Panc1 (cell line): ENCODE measurements at regions not wholly inside any gene's neighbourhood (a gene's known extent, or its start where the extent isn't known, plus 50 kb on each side); places are given as distances from the start of the nearest gene placed in this dataset.

Experiments
- ATAC-seq: fragments of 200-7000 bp; cut with Tn5 transposase; 2 replicates; pipeline ENCODE4 v1.9.1; 2020; ENCODE audit warnings: mild to moderate bottlenecking, moderate library complexity
- BruUV-seq: library from RNA; stranded (reverse); fragments of 400-500 nt; replicated peaks from 2 replicates; lab custom pipeline; 2021; lab: Mats Ljungman, UMichigan
- CTCF ChIA-PET: fragments of 300-600 bp; sonication (Branson Sonifier 250); formaldehyde crosslinking; loops from one replicate; lab custom pipeline; 2022; ENCODE audit warnings: antibody characterized with exemption; lab: Charles Lee
- POLR2A ChIA-PET: fragments of 300-600 bp; sonication (Branson Sonifier 250); formaldehyde crosslinking; loops from one replicate; lab custom pipeline; 2022; ENCODE audit warnings: antibody characterized with exemption; lab: Charles Lee
- DNase-seq: peaks from one replicate; pipeline ENCODE4 v3.0.0-alpha.2; 2010; ENCODE audit warnings: low read depth, low spot score
- H3K27ac ChIP-seq: 2 replicates; pipeline ENCODE4 v1.5.1; 2011; ENCODE audit warnings: mild to moderate bottlenecking, low read length, inconsistent platforms
- H3K27me3 ChIP-seq: fragments of 200-500 bp; sonication (Bioruptor generic); 2 replicates; pipeline ENCODE4 v1.6.0; 2014; ENCODE audit warnings: low read length, inconsistent platforms; ENCODE audit not compliant: control insufficient read depth, insufficient read depth
- H3K36me3 ChIP-seq: fragments of 200-500 bp; sonication (Bioruptor generic); 2 replicates; pipeline ENCODE4 v1.5.1; 2014; ENCODE audit warnings: inconsistent platforms, mild to moderate bottlenecking, low read length, moderate library complexity; ENCODE audit not compliant: control insufficient read depth, insufficient read depth
- H3K4me1 ChIP-seq: 2 replicates; pipeline ENCODE4 v1.5.1; 2011; ENCODE audit warnings: inconsistent platforms, mild to moderate bottlenecking, low read length, moderate library complexity; ENCODE audit not compliant: control insufficient read depth, insufficient read depth
- H3K4me3 ChIP-seq, 2 experiments: 2 replicates each; pipeline ENCODE4 v1.5.1; 2011 to 2012; ENCODE audit warnings: low read depth in 2 of 2, low read length in 2 of 2, mild to moderate bottlenecking in 2 of 2, inconsistent platforms in 1 of 2, moderate library complexity in 1 of 2
- H3K9me3 ChIP-seq: fragments of 200-500 bp; sonication (Bioruptor generic); 2 replicates; pipeline ENCODE4 v1.5.1; 2014; ENCODE audit warnings: low read depth, mild to moderate bottlenecking, inconsistent platforms, low read length, moderate library complexity; ENCODE audit not compliant: control insufficient read depth, insufficient read depth
- CTCF ChIP-seq: fragments of 450-650 bp; IDR thresholded peaks from 2 replicates; pipeline ENCODE4 v1.5.1; 2017; ENCODE audit warnings: mild to moderate bottlenecking
- POLR2AphosphoS5 ChIP-seq: IDR thresholded peaks from 2 replicates; pipeline ENCODE4 v1.6.1; 2012; ENCODE audit warnings: mild to moderate bottlenecking, low read depth, low read length, moderate library complexity
- REST ChIP-seq, 2 experiments: IDR thresholded peaks; 2 replicates each; pipeline ENCODE4 v1.6.1; 2011 to 2012; ENCODE audit warnings: low read depth in 2 of 2, control low read depth in 1 of 2, low read length in 1 of 2, mild to moderate bottlenecking in 1 of 2, moderate library complexity in 1 of 2; ENCODE audit not compliant: insufficient read depth in 1 of 2
- SIN3A ChIP-seq: IDR thresholded peaks from 2 replicates; pipeline ENCODE4 v1.6.1; 2012; ENCODE audit warnings: low read depth, mild to moderate bottlenecking, low read length, moderate library complexity, borderline replicate concordance; ENCODE audit not compliant: insufficient read depth
- TCF7L2 ChIP-seq: IDR thresholded peaks from 2 replicates; pipeline ENCODE4 v1.6.1; 2011; ENCODE audit warnings: mild to moderate bottlenecking, low read depth, low read length, inconsistent platforms
- in situ Hi-C: cut with HindIII; loops from 2 replicates; pipeline ENCODE4 v1.10.0; 2016; ENCODE audit warnings: low sequenced_read_pairs, low pct_unique_long_range_greater_than_20kb
- intact Hi-C: fragments of 100-400 bp; cut with micrococcal nuclease; formaldehyde crosslinking; loops from one replicate; pipeline ENCODE4 v1.10.0; 2022; ENCODE audit not compliant: unreplicated experiment

DNA sequence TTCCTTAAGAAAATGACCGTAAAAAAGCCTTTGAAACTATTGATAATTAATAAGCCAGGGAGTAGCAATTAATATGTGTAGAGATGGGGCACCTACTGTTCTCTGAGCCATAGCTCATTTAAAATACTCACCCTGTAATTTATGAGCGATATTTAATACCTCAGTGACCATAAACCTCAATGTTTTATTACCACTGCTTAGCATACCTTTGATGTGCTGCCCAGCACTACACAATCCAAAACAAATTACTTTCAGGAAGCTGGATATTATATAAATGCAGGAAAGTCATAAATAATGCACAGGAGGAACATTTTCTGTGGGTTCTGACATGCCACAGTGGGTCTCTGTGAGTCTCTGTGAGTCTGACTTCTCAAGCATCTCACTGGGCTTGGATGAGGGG, 166.1 kb upstream of the RPL34 start:
- in situ Hi-C loops = no loop called here
- ChIA-PET POLR2A (no interaction called here), CTCF (no interaction called here)
- Histone ChIP-seq H3K4me1 (no peaks in the 10 kb centered on the region), H3K36me3 (no peaks in the 10 kb centered on the region), H3K9me3 (no peaks in the 10 kb centered on the region), H3K4me3 (no peak overlapping the region), H3K27ac (no peak overlapping the region), H3K27me3 (no peaks in the 10 kb centered on the region)
- no TSS peak for BruUV-seq
- no peak for DNase-seq
- no peak for ATAC-seq
- no peak for TF ChIP-seq CTCF
- no peak for TF ChIP-seq SIN3A
- TF ChIP-seq POLR2AphosphoS5 = no peak
- no peak for TF ChIP-seq TCF7L2
- no peak for TF ChIP-seq REST (IDR thresholded peaks at IDR 0.05; ENCODE audit: insufficient read depth in 1 of 2, low read depth in 2 of 2, low read length in 1 of 2)
- intact Hi-C loops = no loop called here

GRCh38 chr4:108453366-108453765, 167.0 kb upstream of the RPL34 start:
- Histone ChIP-seq H3K36me3 (no peaks in the 10 kb centered on the region), H3K9me3 (no peaks in the 10 kb centered on the region), H3K4me1 (no peaks in the 10 kb centered on the region), H3K27me3 (no peaks in the 10 kb centered on the region), H3K4me3 (no peak overlapping the region), H3K27ac (no peak overlapping the region)
- intact Hi-C loops = no loop called here
- no peak for DNase-seq
- no TSS peak for BruUV-seq
- TF ChIP-seq SIN3A = no peak
- no peak for TF ChIP-seq REST (IDR thresholded peaks at IDR 0.05; ENCODE audit: insufficient read depth in 1 of 2, low read depth in 2 of 2, low read length in 1 of 2)
- TF ChIP-seq POLR2AphosphoS5 = no peak
- TF ChIP-seq CTCF = no peak
- no peak for TF ChIP-seq TCF7L2
- POLR2A ChIA-PET = no interaction called here
- ATAC-seq = no peak
- in situ Hi-C loops = no loop called here
- CTCF ChIA-PET = no interaction called here
